Colonic mucosa (tissue), 4 donors: ENCODE measurements at regions not wholly inside any gene's neighbourhood (a gene's known extent, or its start where the extent isn't known, plus 50 kb on each side); places are given as distances from the start of the nearest gene placed in this dataset.

Experiments
- DNase-seq: peaks from one replicate; pipeline ENCODE4 v3.0.0-alpha.2; 2020
- H3K27ac ChIP-seq: fragments of 200-600 bp; one replicate; pipeline ENCODE4 v1.8.0; 2021
- H3K27me3 ChIP-seq: fragments of 200-600 bp; one replicate; pipeline ENCODE4 v1.8.0; 2021
- H3K36me3 ChIP-seq: fragments of 200-600 bp; one replicate; pipeline ENCODE4 v1.8.0; 2021
- H3K4me1 ChIP-seq: fragments of 200-600 bp; one replicate; pipeline ENCODE4 v1.8.0; 2021; ENCODE audit warnings: mild to moderate bottlenecking
- H3K4me3 ChIP-seq: fragments of 200-600 bp; one replicate; pipeline ENCODE4 v1.8.0; 2021
- H3K9ac ChIP-seq, 2 donors: one replicate each; pipeline ENCODE4 v1.7.0; 2013; ENCODE audit warnings: control low read depth in 2 of 2, low read depth in 2 of 2, low read length in 2 of 2
- H3K9me3 ChIP-seq: fragments of 200-600 bp; one replicate; pipeline ENCODE4 v1.8.0; 2021
- CTCF ChIP-seq: fragments of 200-600 bp; IDR thresholded peaks from one replicate; pipeline ENCODE4 v1.8.0; 2022; ENCODE audit warnings: antibody characterized with exemption, mild to moderate bottlenecking
- intact Hi-C: fragments of 100-400 bp; cut with DNase I; formaldehyde crosslinking; loops from one replicate; pipeline ENCODE4 v1.14.1; 2022
- donor health status: healthy.
- donor health status: DM: no; HTN: no; CAD: no.
- donor health status: DM: no; HTN: no; CAD: no.

- Histone ChIP-seq H3K9me3 (no peaks in the 10 kb centered on the region), H3K9ac (no peak overlapping the region), H3K27me3 (no peaks in the 10 kb centered on the region), H3K4me3 (no peak overlapping the region), H3K36me3 (no peaks in the 10 kb centered on the region), H3K4me1 (no peaks in the 10 kb centered on the region), H3K27ac (no peak overlapping the region)
- TF ChIP-seq CTCF: no peak
- no peak for DNase-seq
- intact Hi-C loops: no loop called here
Measured at GRCh38 chr3:34876997-34877396, 762.3 kb upstream of the ARPP21 start.

- no peak for DNase-seq
- Histone ChIP-seq H3K4me1 (no peaks in the 10 kb centered on the region), H3K36me3 (no peaks in the 10 kb centered on the region), H3K27ac (no peak overlapping the region), H3K4me3 (no peak overlapping the region), H3K9ac (no peak overlapping the region), H3K27me3 (no peaks in the 10 kb centered on the region), H3K9me3 (no peaks in the 10 kb centered on the region)
- no peak for TF ChIP-seq CTCF
- intact Hi-C loops: no loop called here
Measured at GRCh38 chr3:34878488-34878887, 760.8 kb upstream of the ARPP21 start.

- Histone ChIP-seq H3K4me1 (no peaks in the 10 kb centered on the region), H3K36me3 (no peaks in the 10 kb centered on the region), H3K9ac (no peak overlapping the region), H3K9me3 (no peaks in the 10 kb centered on the region), H3K4me3 (no peak overlapping the region), H3K27ac (no peak overlapping the region), H3K27me3 (no peaks in the 10 kb centered on the region)
- TF ChIP-seq CTCF: no peak
- intact Hi-C loops: no loop called here
- no peak for DNase-seq
Measured at GRCh38 chr3:34881026-34881425, 758.3 kb upstream of the ARPP21 start.

GRCh38 chr3:34882764-34883163 lies 756.6 kb upstream of the ARPP21 start:
- no peak overlapping the region for H3K4me3 ChIP-seq
- H3K4me1 ChIP-seq: no peaks in the 10 kb centered on the region
- no peak overlapping the region for H3K27ac ChIP-seq
- no peaks in the 10 kb centered on the region for H3K9me3 ChIP-seq
- no peaks in the 10 kb centered on the region for H3K27me3 ChIP-seq
- no peak for DNase-seq
- no peaks in the 10 kb centered on the region for H3K36me3 ChIP-seq
- H3K9ac ChIP-seq: no peak overlapping the region
- no peak for TF ChIP-seq CTCF
- intact Hi-C loops: no loop called here

GRCh38 chr3:34884007-34884406 lies 755.3 kb upstream of the ARPP21 start:
- no peaks in the 10 kb centered on the region for H3K27me3 ChIP-seq
- H3K9me3 ChIP-seq: no peaks in the 10 kb centered on the region
- intact Hi-C loops: no loop called here
- no peaks in the 10 kb centered on the region for H3K4me1 ChIP-seq
- no peak overlapping the region for H3K27ac ChIP-seq
- no peak for DNase-seq
- no peak for TF ChIP-seq CTCF
- H3K36me3 ChIP-seq: no peaks in the 10 kb centered on the region
- H3K4me3 ChIP-seq: no peak overlapping the region
- no peak overlapping the region for H3K9ac ChIP-seq

- Histone ChIP-seq H3K4me3 (no peak overlapping the region), H3K4me1 (no peaks in the 10 kb centered on the region), H3K27me3 (no peaks in the 10 kb centered on the region), H3K9me3 (no peaks in the 10 kb centered on the region), H3K36me3 (no peaks in the 10 kb centered on the region), H3K27ac (no peak overlapping the region), H3K9ac (no peak overlapping the region)
- DNase-seq: no peak
- intact Hi-C loops: no loop called here
- no peak for TF ChIP-seq CTCF
Measured at GRCh38 chr3:34886443-34886842, 752.9 kb upstream of the ARPP21 start.
